GM12891 (cell line): ENCODE measurements at regions not wholly inside any gene's neighbourhood (a gene's known extent, or its start where the extent isn't known, plus 50 kb on each side); places are given as distances from the start of the nearest gene placed in this dataset.

Source experiments
- PAX5 ChIP-seq: IDR thresholded peaks from 2 replicates; pipeline ENCODE4 v1.6.1; 2011; ENCODE audit warnings: low read length, moderate library complexity, mild to moderate bottlenecking; ENCODE audit not compliant: insufficient read depth, severe bottlenecking
- POLR2A ChIP-seq: IDR thresholded peaks from 2 replicates; pipeline ENCODE4 v1.6.1; 2011; ENCODE audit warnings: low read depth, low read length, control low read depth
- POLR2AphosphoS5 ChIP-seq: IDR thresholded peaks from 2 replicates; pipeline ENCODE4 v1.6.1; 2011; ENCODE audit warnings: low read depth, low read length, control low read depth
- POU2F2 ChIP-seq: IDR thresholded peaks from 2 replicates; pipeline ENCODE4 v1.6.1; 2011; ENCODE audit warnings: low read depth, mild to moderate bottlenecking, control low read depth, low read length, moderate library complexity
- SPI1 ChIP-seq: IDR thresholded peaks from 2 replicates; pipeline ENCODE4 v1.6.1; 2011; ENCODE audit warnings: low read depth, low read length, control low read depth
- TAF1 ChIP-seq: IDR thresholded peaks from 2 replicates; pipeline ENCODE4 v1.6.1; 2011; ENCODE audit warnings: low read depth, low read length, control low read depth

DNA sequence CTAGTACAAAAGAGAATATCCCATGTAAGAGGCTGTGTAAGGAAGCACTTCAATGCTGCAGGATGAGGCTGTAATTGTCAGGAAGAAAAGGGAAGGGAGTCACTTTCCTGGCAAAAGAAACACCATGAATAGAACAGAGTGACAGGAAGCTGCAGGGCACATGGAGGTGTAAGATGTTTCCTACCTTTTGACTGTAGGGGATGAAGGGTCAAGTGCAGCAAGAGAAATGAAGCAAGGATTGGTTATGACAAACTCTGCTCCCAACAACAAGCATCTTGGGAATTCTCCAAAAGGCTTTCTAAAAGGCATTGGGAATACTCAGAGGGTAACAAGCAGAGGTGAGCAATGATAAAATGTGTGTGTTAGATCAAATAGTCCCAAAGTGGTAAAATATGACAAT lies 74.3 kb upstream of the NPY2R start:
- no peak for TF ChIP-seq POLR2A
- no peak for TF ChIP-seq POLR2AphosphoS5
- TF ChIP-seq TAF1, result no peak
- no peak for TF ChIP-seq SPI1
- TF ChIP-seq POU2F2, result no peak
- no peak for TF ChIP-seq PAX5
